HG03521 (cell line): ENCODE measurements at regions not wholly inside any gene's neighbourhood (a gene's known extent, or its start where the extent isn't known, plus 50 kb on each side); places are given as distances from the start of the nearest gene placed in this dataset.

ENCODE experiments used
- ATAC-seq: cut with Tn5 transposase; IDR thresholded peaks from one replicate; pipeline ENCODE4 v1.9.1; 2021; ENCODE audit warnings: mild to moderate bottlenecking, moderate library complexity; ENCODE audit not compliant: unreplicated experiment

- no peak for ATAC-seq
Measured at GRCh38 chr9:25990376-25990775, 312.1 kb upstream of the TUSC1 start.

GRCh38 chr9:25975667-25976066 is 297.4 kb upstream of the TUSC1 start:
- ATAC-seq = no peak

GRCh38 chr9:25964239-25964638 is 286.0 kb upstream of the TUSC1 start:
- no peak for ATAC-seq

GRCh38 chr9:25960178-25960577 is 281.9 kb upstream of the TUSC1 start:
- no peak for ATAC-seq

GRCh38 chr9:25954209-25954608 is 276.0 kb upstream of the TUSC1 start:
- ATAC-seq = no peak

GRCh38 chr9:25948182-25948581 is 269.9 kb upstream of the TUSC1 start:
- ATAC-seq = no peak

- no peak for ATAC-seq
Measured at GRCh38 chr9:25939126-25939525, 260.9 kb upstream of the TUSC1 start.

- no peak for ATAC-seq
Measured at GRCh38 chr9:25936031-25936430, 257.8 kb upstream of the TUSC1 start.

- ATAC-seq = no peak
Measured at GRCh38 chr9:25935188-25935587, 256.9 kb upstream of the TUSC1 start.

- no peak for ATAC-seq
Measured at GRCh38 chr9:25918761-25919160, 240.5 kb upstream of the TUSC1 start.

- ATAC-seq = no peak
Measured at GRCh38 chr9:25917731-25918362, 239.6 kb upstream of the TUSC1 start.

- ATAC-seq = no peak
Measured at GRCh38 chr9:25913806-25914205, 235.6 kb upstream of the TUSC1 start.

- ATAC-seq = no peak
Measured at GRCh38 chr9:25904701-25905100, 226.5 kb upstream of the TUSC1 start.

- ATAC-seq = no peak
Measured at GRCh38 chr9:25891527-25891926, 213.3 kb upstream of the TUSC1 start.

- no peak for ATAC-seq
Measured at GRCh38 chr9:25889661-25890060, 211.4 kb upstream of the TUSC1 start.

GRCh38 chr9:25876248-25876647 is 198.0 kb upstream of the TUSC1 start:
- ATAC-seq = no peak

- no peak for ATAC-seq
Measured at GRCh38 chr9:25864509-25864908, 186.3 kb upstream of the TUSC1 start.

- ATAC-seq = no peak
Measured at GRCh38 chr9:25861421-25861820, 183.2 kb upstream of the TUSC1 start.

- no peak for ATAC-seq
Measured at GRCh38 chr9:25857147-25857546, 178.9 kb upstream of the TUSC1 start.

- no peak for ATAC-seq
Measured at GRCh38 chr9:25850803-25851202, 172.6 kb upstream of the TUSC1 start.

GRCh38 chr9:25845867-25846266 is 167.6 kb upstream of the TUSC1 start:
- ATAC-seq = no peak

- no peak for ATAC-seq
Measured at GRCh38 chr9:25830381-25830780, 152.1 kb upstream of the TUSC1 start.

GRCh38 chr9:25827626-25828025 is 149.4 kb upstream of the TUSC1 start:
- no peak for ATAC-seq
